ENCODE measurements at regions not wholly inside any gene's neighbourhood (a gene's known extent, or its start where the extent isn't known, plus 50 kb on each side); places are given as distances from the start of the nearest gene placed in this dataset.

DNA sequence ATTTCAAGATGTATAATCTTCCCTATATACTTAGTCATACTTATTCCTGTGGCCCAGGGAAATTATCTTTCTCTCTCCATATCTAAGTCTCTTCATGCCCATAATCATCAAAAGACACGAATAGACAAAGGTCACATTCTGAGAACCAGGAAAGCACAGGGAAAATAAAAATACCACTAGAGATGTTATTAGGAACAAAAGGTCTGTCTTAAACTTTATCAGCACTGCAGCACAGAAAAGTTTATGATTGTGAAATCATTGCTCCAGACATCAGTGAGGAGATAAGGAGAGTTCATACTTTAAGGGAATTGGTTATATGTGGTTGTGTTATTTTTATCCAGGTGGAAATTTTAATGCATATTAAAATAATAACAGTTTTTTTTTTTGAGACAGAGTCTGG is 974.6 kb upstream of the CELF2 start:
- TF ChIP-seq EZH2 (IDR thresholded peaks at IDR 0.05; ENCODE audit: insufficient read depth, poor library complexity, severe bottlenecking) (no peak), EZH2phosphoT487 (IDR thresholded peaks at IDR 0.05; ENCODE audit: insufficient read depth, low read depth) (no peak)
